ENCODE measurements at regions not wholly inside any gene's neighbourhood (a gene's known extent, or its start where the extent isn't known, plus 50 kb on each side); places are given as distances from the start of the nearest gene placed in this dataset.

DNA sequence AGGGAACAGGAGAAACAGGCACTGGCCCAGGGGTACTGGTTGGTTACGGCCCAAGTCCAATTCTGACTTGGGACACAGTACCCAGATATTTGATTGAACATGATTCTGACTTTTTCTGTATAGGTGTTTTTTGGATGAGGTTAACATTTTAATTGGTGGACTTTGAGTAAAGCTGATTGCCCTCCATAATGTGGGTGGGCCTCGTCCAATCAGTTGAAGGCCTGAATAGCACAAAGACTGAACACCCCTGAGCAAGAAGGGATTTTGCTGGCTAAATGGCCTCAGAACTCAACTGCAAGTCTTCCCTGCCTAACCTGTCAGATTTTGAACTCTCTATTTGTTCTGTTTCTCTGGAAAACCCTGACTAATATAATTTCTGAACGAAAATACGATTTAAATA lies 222.6 kb downstream of the TEX36 start:
- Histone ChIP-seq H3K4me3 (no peak overlapping the region), H3K36me3 (ENCODE audit: control insufficient read depth in 2 of 2, insufficient read depth in 2 of 2, low read length in 1 of 2) (no peaks in the 10 kb centered on the region), H4K20me1 (ENCODE audit: control insufficient read depth, insufficient read depth) (no peaks in the 10 kb centered on the region), H3K4me2 (ENCODE audit: control insufficient read depth, insufficient read depth) (no peak overlapping the region), H3K27ac (ENCODE audit: control insufficient read depth, insufficient read depth) (no peak overlapping the region), H3K9ac (ENCODE audit: control insufficient read depth, insufficient read depth, low read length) (no peak overlapping the region), H3K4me1 (ENCODE audit: control insufficient read depth, insufficient read depth, low read length) (no peaks in the 10 kb centered on the region), H2AFZ (ENCODE audit: control insufficient read depth, low read depth, low read length) (no peak overlapping the region), H3K27me3 (replicated peaks in 1 of 2; ENCODE audit: control insufficient read depth in 2 of 2, insufficient read depth in 2 of 2, low read length in 1 of 2) (no peaks in the 10 kb centered on the region; a peak in 1 of 4 replicates), H3K9me3 (replicated peaks; ENCODE audit: control insufficient read depth, insufficient read depth, low read length) (no peaks in the 10 kb centered on the region), H3K79me2 (ENCODE audit: control insufficient read depth, insufficient read depth, low read length) (no peaks in the 10 kb centered on the region)
- BruUV-seq (replicated peaks), result no TSS peak
- POLR2A ChIA-PET, result no interaction called here
- FAIRE-seq, result no peak
- 17% methylated on average over 4 of the region's 4 CpGs for WGBS (ENCODE audit: insufficient coverage, insufficient replicate concordance, low lambda C conversion rate, missing lambda C conversion rate)
- intact Hi-C loops (cut with micrococcal nuclease; ENCODE audit: unreplicated experiment), result no loop called here
- CTCF ChIA-PET, result no interaction called here
- in situ Hi-C loops (cut with MboI), result no loop called here
- ATAC-seq, result no peak
- TF ChIP-seq, protein P1, sequence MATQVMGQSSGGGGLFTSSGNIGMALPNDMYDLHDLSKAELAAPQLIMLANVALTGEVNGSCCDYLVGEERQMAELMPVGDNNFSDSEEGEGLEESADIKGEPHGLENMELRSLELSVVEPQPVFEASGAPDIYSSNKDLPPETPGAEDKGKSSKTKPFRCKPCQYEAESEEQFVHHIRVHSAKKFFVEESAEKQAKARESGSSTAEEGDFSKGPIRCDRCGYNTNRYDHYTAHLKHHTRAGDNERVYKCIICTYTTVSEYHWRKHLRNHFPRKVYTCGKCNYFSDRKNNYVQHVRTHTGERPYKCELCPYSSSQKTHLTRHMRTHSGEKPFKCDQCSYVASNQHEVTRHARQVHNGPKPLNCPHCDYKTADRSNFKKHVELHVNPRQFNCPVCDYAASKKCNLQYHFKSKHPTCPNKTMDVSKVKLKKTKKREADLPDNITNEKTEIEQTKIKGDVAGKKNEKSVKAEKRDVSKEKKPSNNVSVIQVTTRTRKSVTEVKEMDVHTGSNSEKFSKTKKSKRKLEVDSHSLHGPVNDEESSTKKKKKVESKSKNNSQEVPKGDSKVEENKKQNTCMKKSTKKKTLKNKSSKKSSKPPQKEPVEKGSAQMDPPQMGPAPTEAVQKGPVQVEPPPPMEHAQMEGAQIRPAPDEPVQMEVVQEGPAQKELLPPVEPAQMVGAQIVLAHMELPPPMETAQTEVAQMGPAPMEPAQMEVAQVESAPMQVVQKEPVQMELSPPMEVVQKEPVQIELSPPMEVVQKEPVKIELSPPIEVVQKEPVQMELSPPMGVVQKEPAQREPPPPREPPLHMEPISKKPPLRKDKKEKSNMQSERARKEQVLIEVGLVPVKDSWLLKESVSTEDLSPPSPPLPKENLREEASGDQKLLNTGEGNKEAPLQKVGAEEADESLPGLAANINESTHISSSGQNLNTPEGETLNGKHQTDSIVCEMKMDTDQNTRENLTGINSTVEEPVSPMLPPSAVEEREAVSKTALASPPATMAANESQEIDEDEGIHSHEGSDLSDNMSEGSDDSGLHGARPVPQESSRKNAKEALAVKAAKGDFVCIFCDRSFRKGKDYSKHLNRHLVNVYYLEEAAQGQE (IDR thresholded peaks at IDR 0.05; ENCODE audit: low read depth, low read length), result no peak
- no peak for TF ChIP-seq POLR2A (IDR thresholded peaks at IDR 0.05; ENCODE audit: low read depth, low read length)
- SMC1A ChIA-PET (ENCODE audit: uncharacterized antibody, unreplicated experiment), result no interaction called here
- no peak for DNase-seq (ENCODE audit: low read depth, low spot score)
- RAD21 ChIA-PET (ENCODE audit: unreplicated experiment), result no interaction called here

- in situ Hi-C loops (cut with MboI) (no loop called here), intact Hi-C loops (cut with micrococcal nuclease; ENCODE audit: unreplicated experiment) (no loop called here)
- RAD21 ChIA-PET (ENCODE audit: unreplicated experiment), result no interaction called here
- no peak for TF ChIP-seq ZNF207 (IDR thresholded peaks at IDR 0.05; ENCODE audit: borderline replicate concordance)
- TF ChIP-seq SPI1 (IDR thresholded peaks at IDR 0.05; ENCODE audit: borderline replicate concordance, insufficient read depth, low read depth, low read length), result no peak
- no peak for TF ChIP-seq NFXL1 (IDR thresholded peaks at IDR 0.05; ENCODE audit: borderline replicate concordance)
- TF ChIP-seq EP300 (IDR thresholded peaks at IDR 0.05; ENCODE audit: borderline replicate concordance in 1 of 2, control insufficient read depth in 1 of 2, low read depth in 2 of 2, low read length in 2 of 2), result no peak
- no peak for TF ChIP-seq ETV6 (conservative IDR thresholded peaks at IDR 0.05 in 1 of 2, IDR thresholded peaks at IDR 0.05 in 1 of 2; ENCODE audit: borderline replicate concordance in 1 of 2, low read depth in 1 of 2)
- TF ChIP-seq WRNIP1 (IDR thresholded peaks at IDR 0.05; ENCODE audit: borderline replicate concordance, low read depth, low read length), result no peak
- no peak for TF ChIP-seq IKZF1 (conservative IDR thresholded peaks at IDR 0.05)
- TF ChIP-seq FOXM1 (IDR thresholded peaks at IDR 0.05; ENCODE audit: low read depth, low read length), result no peak
- TF ChIP-seq POLR2AphosphoS2 (IDR thresholded peaks at IDR 0.05; ENCODE audit: low read depth, low read length), result no peak
- TF ChIP-seq NRF1 (conservative IDR thresholded peaks at IDR 0.05; ENCODE audit: low read depth, low read length), result no peak
- TF ChIP-seq, protein P2, sequence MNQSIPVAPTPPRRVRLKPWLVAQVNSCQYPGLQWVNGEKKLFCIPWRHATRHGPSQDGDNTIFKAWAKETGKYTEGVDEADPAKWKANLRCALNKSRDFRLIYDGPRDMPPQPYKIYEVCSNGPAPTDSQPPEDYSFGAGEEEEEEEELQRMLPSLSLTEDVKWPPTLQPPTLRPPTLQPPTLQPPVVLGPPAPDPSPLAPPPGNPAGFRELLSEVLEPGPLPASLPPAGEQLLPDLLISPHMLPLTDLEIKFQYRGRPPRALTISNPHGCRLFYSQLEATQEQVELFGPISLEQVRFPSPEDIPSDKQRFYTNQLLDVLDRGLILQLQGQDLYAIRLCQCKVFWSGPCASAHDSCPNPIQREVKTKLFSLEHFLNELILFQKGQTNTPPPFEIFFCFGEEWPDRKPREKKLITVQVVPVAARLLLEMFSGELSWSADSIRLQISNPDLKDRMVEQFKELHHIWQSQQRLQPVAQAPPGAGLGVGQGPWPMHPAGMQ (IDR thresholded peaks at IDR 0.05; ENCODE audit: borderline replicate concordance), result no peak
- no peak for TF ChIP-seq ZNF274 (IDR thresholded peaks at IDR 0.05; ENCODE audit: insufficient read depth, insufficient read length)
Observed at GRCh38 chr10:125457406-125457805, 225.6 kb downstream of the TEX36 start.

More at GRCh38 chr10:125457406-125457805, 225.6 kb downstream of the TEX36 start:
- Histone ChIP-seq H3K9ac (ENCODE audit: control insufficient read depth, insufficient read depth, low read length) (no peak overlapping the region), H3K36me3 (ENCODE audit: control insufficient read depth in 2 of 2, insufficient read depth in 2 of 2, low read length in 1 of 2) (no peaks in the 10 kb centered on the region), H4K20me1 (ENCODE audit: control insufficient read depth, insufficient read depth) (no peaks in the 10 kb centered on the region), H2AFZ (ENCODE audit: control insufficient read depth, low read depth, low read length) (no peak overlapping the region), H3K27me3 (replicated peaks in 1 of 2; ENCODE audit: control insufficient read depth in 2 of 2, insufficient read depth in 2 of 2, low read length in 1 of 2) (no peaks in the 10 kb centered on the region), H3K27ac (ENCODE audit: control insufficient read depth, insufficient read depth) (no peak overlapping the region), H3K4me3 (no peak overlapping the region), H3K4me1 (ENCODE audit: control insufficient read depth, insufficient read depth, low read length) (no peaks in the 10 kb centered on the region), H3K79me2 (ENCODE audit: control insufficient read depth, insufficient read depth, low read length) (no peaks in the 10 kb centered on the region), H3K4me2 (ENCODE audit: control insufficient read depth, insufficient read depth) (no peak overlapping the region), H3K9me3 (replicated peaks; ENCODE audit: control insufficient read depth, insufficient read depth, low read length) (no peaks in the 10 kb centered on the region; the same call in 2 of the 3 replicates)
- ChIA-PET CTCF (interaction anchor here (0.6 kb wide), 1 partner anchor 963 kb away, joined by 3 read pairs; no protein-coding TSS in a partner anchor), SMC1A (ENCODE audit: uncharacterized antibody, unreplicated experiment) (interaction anchor here (0.6 kb wide), 1 partner anchor 456 kb away, joined by 5 read pairs; no protein-coding TSS in a partner anchor), POLR2A (interaction anchor here (0.7 kb wide), 2 partner anchors 9 to 102 kb away, joined by 4 to 6 read pairs; no protein-coding TSS in a partner anchor)
- ATAC-seq (no peak), FAIRE-seq (no peak), DNase-seq (ENCODE audit: low read depth, low spot score) (no peak)
- BruUV-seq (replicated peaks), result no TSS peak
- 2% methylated on average over 5 of the region's 5 CpGs for WGBS (ENCODE audit: insufficient coverage, insufficient replicate concordance, low lambda C conversion rate, missing lambda C conversion rate)
